H1 (cell line): ENCODE measurements at regions not wholly inside any gene's neighbourhood (a gene's known extent, or its start where the extent isn't known, plus 50 kb on each side); places are given as distances from the start of the nearest gene placed in this dataset.
A peak's percentile ranks its signal among the peaks of the same experiment; 100 is the strongest.

Source experiments
- CTCF ChIA-PET: fragments of 300-600 bp; sonication (Branson Sonifier 250); formaldehyde crosslinking; loops from one replicate; lab custom pipeline; 2021; ENCODE audit not compliant: partially characterized antibody; lab: Charles Lee
- POLR2A ChIA-PET: fragments of 300-600 bp; sonication (Branson Sonifier 250); formaldehyde crosslinking; loops from one replicate; lab custom pipeline; 2021; ENCODE audit warnings: inconsistent platforms; ENCODE audit not compliant: partially characterized antibody; lab: Charles Lee
- DNase-seq, 2 experiments: peaks; one replicate each; pipeline versions ENCODE4 v3.0.0 to v3.0.0-alpha.2; 2010 to 2022; ENCODE audit warnings: low spot score in 2 of 2, low read depth in 1 of 2, mixed read lengths in 1 of 2
- FAIRE-seq: peaks from 2 replicates; lab custom pipeline; 2011; peaks lifted over from hg19 to GRCh38; lab: Jason Lieb, UNC
- H2AFZ ChIP-seq: 2 replicates; pipeline ENCODE4 v1.8.1; 2012; ENCODE audit warnings: low read length, inconsistent platforms
- H2AK5ac ChIP-seq: 2 replicates; pipeline ENCODE4 v1.6.1; 2013; ENCODE audit warnings: low read depth, low read length
- H2BK120ac ChIP-seq: replicated peaks from 2 replicates; pipeline ENCODE3; 2013; ENCODE audit warnings: low read depth, low read length, inconsistent platforms
- H2BK12ac ChIP-seq: 2 replicates; pipeline ENCODE4 v1.6.1; 2013; ENCODE audit warnings: low read depth, low read length
- H2BK15ac ChIP-seq: 2 replicates; pipeline ENCODE4 v1.6.1; 2013; ENCODE audit warnings: low read length
- H2BK20ac ChIP-seq: 2 replicates; pipeline ENCODE4 v1.6.1; 2013; ENCODE audit warnings: low read length
- H2BK5ac ChIP-seq: 2 replicates; pipeline ENCODE4 v1.6.1; 2013; ENCODE audit warnings: low read depth, low read length
- H3K14ac ChIP-seq: 2 replicates; pipeline ENCODE4 v1.6.1; 2013; ENCODE audit warnings: inconsistent platforms; ENCODE audit not compliant: insufficient read length
- H3K18ac ChIP-seq: 2 replicates; pipeline ENCODE4 v1.6.1; 2013; ENCODE audit warnings: low read length; ENCODE audit errors: extremely low read depth
- H3K23ac ChIP-seq: 2 replicates; pipeline ENCODE4 v1.6.1; 2013; ENCODE audit warnings: inconsistent platforms; ENCODE audit not compliant: insufficient read length
- H3K23me2 ChIP-seq: 2 replicates; pipeline ENCODE4 v1.6.1; 2013; ENCODE audit warnings: low read depth, low read length
- H3K27ac ChIP-seq: 2 replicates; pipeline ENCODE4 v1.6.1; 2011; ENCODE audit warnings: low read depth, low read length, inconsistent platforms
- H3K27me3 ChIP-seq, 4 experiments: replicated peaks in 1 of 4; 1 replicate in 1 of 4; 2 replicates in 3 of 4; pipeline versions ENCODE4 v1.6.1 to v1.8.1; 2011 to 2013; ENCODE audit warnings: low read length in 3 of 4, mild to moderate bottlenecking in 3 of 4, inconsistent platforms in 2 of 4, mixed read lengths in 2 of 4, moderate library complexity in 1 of 4; ENCODE audit not compliant: control insufficient read depth in 3 of 4, insufficient read depth in 3 of 4; ENCODE audit errors: extremely low read depth in 1 of 4
- H3K36me3 ChIP-seq, 4 experiments: 2 replicates each; pipeline versions ENCODE4 v1.6.1 to v1.8.1; 2011 to 2013; ENCODE audit warnings: mild to moderate bottlenecking in 4 of 4, low read length in 3 of 4, moderate library complexity in 2 of 4, control low read depth in 1 of 4, inconsistent platforms in 1 of 4; ENCODE audit not compliant: insufficient read depth in 4 of 4, control insufficient read depth in 2 of 4
- H3K4ac ChIP-seq: replicated peaks from 2 replicates; pipeline ENCODE3; 2013; ENCODE audit warnings: low read length, low read depth, mixed read lengths, inconsistent platforms; ENCODE audit not compliant: insufficient read length
- H3K4me1 ChIP-seq, 4 experiments: replicated peaks in 1 of 4; 1 replicate in 1 of 4; 2 replicates in 3 of 4; pipeline versions ENCODE4 v1.6.1 to v1.8.1; 2011 to 2013; ENCODE audit warnings: low read length in 3 of 4, inconsistent platforms in 2 of 4, mixed read lengths in 1 of 4; ENCODE audit not compliant: insufficient read depth in 4 of 4, control insufficient read depth in 3 of 4
- H3K4me2 ChIP-seq, 2 experiments: 2 replicates each; pipeline versions ENCODE4 v1.6.1 to v1.8.1; 2011 to 2013; ENCODE audit warnings: low read depth in 2 of 2, low read length in 2 of 2, control low read depth in 1 of 2, inconsistent platforms in 1 of 2, mild to moderate bottlenecking in 1 of 2; ENCODE audit not compliant: insufficient read depth in 1 of 2
- H3K4me3 ChIP-seq, 4 experiments: fragments of 200-600, 300-600 bp in 1 of 4; sonication (generic), shearing (Covaris generic), sonication (Bioruptor Twin) in 1 of 4; 2 replicates each; pipeline versions ENCODE4 v1.5.1 to v1.8.1; 2011 to 2016; ENCODE audit warnings: low read length in 4 of 4, low read depth in 3 of 4, control low read depth in 2 of 4, inconsistent platforms in 2 of 4, mild to moderate bottlenecking in 2 of 4, mixed read lengths in 1 of 4, moderate library complexity in 1 of 4; ENCODE audit not compliant: insufficient read depth in 2 of 4; ENCODE audit errors: extremely low read depth in 1 of 4
- H3K56ac ChIP-seq: replicated peaks from 2 replicates; pipeline ENCODE3; 2013; ENCODE audit warnings: low read depth, mild to moderate bottlenecking, mixed read lengths, low read length, inconsistent platforms; ENCODE audit not compliant: insufficient read length
- H3K79me1 ChIP-seq: 2 replicates; pipeline ENCODE4 v1.6.1; 2013; ENCODE audit warnings: low read depth, low read length, control low read depth
- H3K79me2 ChIP-seq, 2 experiments: 2 replicates each; pipeline versions ENCODE4 v1.6.1 to v1.8.1; 2012 to 2013; ENCODE audit warnings: low read length in 2 of 2, mild to moderate bottlenecking in 2 of 2, inconsistent platforms in 1 of 2; ENCODE audit not compliant: insufficient read depth in 2 of 2, control insufficient read depth in 1 of 2
- H3K9ac ChIP-seq, 4 experiments: replicated peaks in 1 of 4; 1 replicate in 1 of 4; 2 replicates in 3 of 4; pipeline versions ENCODE4 v1.6.1 to v1.8.1; 2011 to 2013; ENCODE audit warnings: low read depth in 3 of 4, low read length in 3 of 4, control low read depth in 2 of 4, mild to moderate bottlenecking in 2 of 4, moderate library complexity in 2 of 4, inconsistent platforms in 1 of 4; ENCODE audit errors: extremely low read depth in 1 of 4
- H3K9me3 ChIP-seq, 2 experiments: 2 replicates each; pipeline versions ENCODE4 v1.6.1 to v1.8.1; 2012 to 2013; ENCODE audit warnings: mild to moderate bottlenecking in 2 of 2, moderate library complexity in 2 of 2, control low read depth in 1 of 2, inconsistent platforms in 1 of 2, low read depth in 1 of 2, low read length in 1 of 2, mixed read lengths in 1 of 2; ENCODE audit not compliant: insufficient read depth in 2 of 2
- H4K20me1 ChIP-seq, 2 experiments: replicated peaks in 1 of 2; 2 replicates each; pipeline versions ENCODE3 to v1.8.1; 2011 to 2013; ENCODE audit warnings: inconsistent platforms in 2 of 2, low read length in 2 of 2, mild to moderate bottlenecking in 1 of 2; ENCODE audit not compliant: insufficient read depth in 2 of 2, control insufficient read depth in 1 of 2
- H4K5ac ChIP-seq: 2 replicates; pipeline ENCODE4 v1.6.1; 2013; ENCODE audit warnings: low read length, low read depth, mixed read lengths, inconsistent platforms; ENCODE audit not compliant: insufficient read length
- H4K8ac ChIP-seq: 2 replicates; pipeline ENCODE4 v1.8.0; 2013; ENCODE audit warnings: mild to moderate bottlenecking, moderate library complexity, low read length, inconsistent platforms; ENCODE audit not compliant: insufficient read depth; ENCODE audit errors: extremely low read depth
- H4K91ac ChIP-seq: replicated peaks from 2 replicates; pipeline ENCODE3; 2013; ENCODE audit warnings: low read length, mixed read lengths, inconsistent platforms; ENCODE audit not compliant: insufficient read length
- E2F6 ChIP-seq: IDR thresholded peaks from 2 replicates; pipeline ENCODE4 v1.6.1; 2012; ENCODE audit warnings: inconsistent platforms
- KDM1A ChIP-seq: fragments of 200-600, 300-600 bp; sonication (generic); IDR thresholded peaks from 2 replicates; pipeline ENCODE4 v1.7.1; 2016; ENCODE audit warnings: mild to moderate bottlenecking, low read length, borderline replicate concordance
- PHF8 ChIP-seq: fragments of 200-600 bp; sonication (generic); conservative IDR thresholded peaks from 2 replicates; pipeline ENCODE4 v1.7.1; 2012; ENCODE audit warnings: low read depth, mild to moderate bottlenecking, inconsistent platforms, low read length, moderate library complexity
- WGBS, 2 experiments: shearing (Covaris generic) in 1 of 2; methylation state at CpG; one replicate each; pipeline versions ENCODE4 v1.1.6 to v1.1.7; 2013 to 2015; ENCODE audit warnings: low lambda C conversion rate in 2 of 2, mixed read lengths in 2 of 2, inconsistent platforms in 1 of 2, low coverage in 1 of 2, missing lambda C conversion rate in 1 of 2; ENCODE audit not compliant: insufficient replicate concordance in 2 of 2, insufficient coverage in 1 of 2, insufficient read length in 1 of 2; ENCODE audit errors: extremely low coverage in 1 of 2, missing lambda C conversion rate in 1 of 2; 5-methylcytosine and 5-hydroxymethylcytosine counted together

GRCh38 chr10:113226831-113227445 lies 276.9 kb downstream of the TCF7L2 start:
- no peak overlapping the region for H3K4me3 ChIP-seq
- ChIA-PET POLR2A (no interaction called here), CTCF (interaction anchor here (0.6 to 1.4 kb wide), 4 partner anchors 11 to 50 kb away, joined by 3 to 5 read pairs (median 4); no protein-coding TSS in a partner anchor)
- no peak overlapping the region for H3K9ac ChIP-seq
- peak in 1 of 2 experiments; percentile 36 for DNase-seq
- H2BK120ac ChIP-seq = no peak overlapping the region
- no peak overlapping the region for H3K4ac ChIP-seq
- no peak overlapping the region for H2AK5ac ChIP-seq
- H4K91ac ChIP-seq = no peak overlapping the region
- H4K20me1 ChIP-seq = no peaks in the 10 kb centered on the region
- peaks cover 0 to 2% (median 0%) of the 10 kb centered on the region in 4 experiments; a peak in 1 of 7 replicates for H3K27me3 ChIP-seq
- H3K18ac ChIP-seq = no peak overlapping the region
- no peak overlapping the region for H3K23ac ChIP-seq
- no peak overlapping the region for H3K27ac ChIP-seq
- no peak overlapping the region for H3K4me2 ChIP-seq
- H2BK15ac ChIP-seq = no peak overlapping the region
- H2AFZ ChIP-seq = no peak overlapping the region
- no peaks in the 10 kb centered on the region for H3K9me3 ChIP-seq
- H2BK20ac ChIP-seq = no peak overlapping the region
- H3K14ac ChIP-seq = no peak overlapping the region
- no peak overlapping the region for H4K5ac ChIP-seq
- no peaks in the 10 kb centered on the region for H3K79me1 ChIP-seq
- H3K23me2 ChIP-seq = no peaks in the 10 kb centered on the region
- no peak for FAIRE-seq
- no peak overlapping the region for H3K56ac ChIP-seq
- WGBS, 2 experiments = 85% methylated on average over 8 of the region's 8 CpGs; no CpG with 5 or more reads in 1 of the 2 experiments
- H2BK12ac ChIP-seq = no peak overlapping the region
- no peaks in the 10 kb centered on the region for H3K36me3 ChIP-seq
- no peaks in the 10 kb centered on the region for H3K4me1 ChIP-seq
- H3K79me2 ChIP-seq = no peaks in the 10 kb centered on the region
- H4K8ac ChIP-seq = no peak overlapping the region
- H2BK5ac ChIP-seq = no peak overlapping the region
- TF ChIP-seq PHF8 (no peak), E2F6 (no peak), KDM1A (no peak)
